Stimulated activated naive B cell treated with anti-CD40 and anti-IgM and Interleukin-4, amounts not matched to agents 10 μg/mL and 1 μg/mL and 100 μg/mL, for 72 hours (primary cell): ENCODE measurements at regions not wholly inside any gene's neighbourhood (a gene's known extent, or its start where the extent isn't known, plus 50 kb on each side); places are given as distances from the start of the nearest gene placed in this dataset.

ENCODE experiments used
- ATAC-seq, 2 donors: fragments of 150-1000 bp; cut with Tn5 transposase; replicated peaks; 2 replicates each; pipeline ENCODE4 v1.10.0; 2021; ENCODE audit warnings: moderate library complexity in 1 of 2
- DNase-seq: peaks from one replicate; pipeline ENCODE4 v3.0.0; 2021
- H3K27ac Mint-ChIP-seq: one replicate; pipeline ENCODE4 v1.8.0; 2022; ENCODE audit warnings: mild to moderate bottlenecking, mixed read lengths
- H3K27me3 Mint-ChIP-seq, 2 donors: one replicate each; pipeline ENCODE4 v1.8.0; 2022; ENCODE audit warnings: mixed read lengths in 2 of 2
- H3K36me3 Mint-ChIP-seq, 2 donors: one replicate each; pipeline ENCODE4 v1.8.0; 2022; ENCODE audit warnings: mixed read lengths in 2 of 2, mild to moderate bottlenecking in 1 of 2
- H3K4me1 Mint-ChIP-seq, 2 donors: one replicate each; pipeline ENCODE4 v1.8.0; 2022; ENCODE audit warnings: mixed read lengths in 2 of 2, mild to moderate bottlenecking in 1 of 2
- H3K4me3 Mint-ChIP-seq, 2 donors: one replicate each; pipeline ENCODE4 v1.8.0; 2022; ENCODE audit warnings: mild to moderate bottlenecking in 2 of 2, mixed read lengths in 2 of 2, moderate library complexity in 1 of 2
- H3K9me3 Mint-ChIP-seq, 2 donors: one replicate each; pipeline ENCODE4 v1.8.0; 2022; ENCODE audit warnings: mixed read lengths in 2 of 2, mild to moderate bottlenecking in 1 of 2

DNA sequence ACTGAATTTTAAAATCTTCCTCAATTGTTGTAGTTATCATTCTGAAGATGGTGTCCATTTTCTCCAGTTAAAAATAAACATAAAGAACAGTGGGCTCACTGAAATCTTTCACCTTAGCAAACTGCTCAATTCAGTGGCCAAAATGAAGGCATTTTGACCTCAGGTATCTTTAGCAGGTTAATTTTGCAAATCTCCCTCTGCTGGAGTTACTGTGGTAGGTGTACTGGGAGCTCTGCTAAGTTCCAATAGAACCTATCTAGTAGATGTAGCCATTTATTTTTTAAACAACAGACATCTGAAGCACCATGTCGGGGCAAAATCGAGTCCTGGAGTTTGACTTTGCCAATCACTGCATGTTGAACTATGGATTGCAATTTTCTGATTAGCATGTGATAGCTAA, 177.1 kb downstream of the IRS1 start:
- Mint-ChIP-seq H3K36me3 (no peaks in the 10 kb centered on the region), H3K4me3 (no peak overlapping the region), H3K27ac (no peak overlapping the region), H3K9me3 (peaks cover 0 to 2% of the 10 kb centered on the region in 2 donors), H3K27me3 (peaks cover 21 to 39% of the 10 kb centered on the region in 2 donors), H3K4me1 (no peaks in the 10 kb centered on the region)
- no peak for DNase-seq
- ATAC-seq = no peak

DNA sequence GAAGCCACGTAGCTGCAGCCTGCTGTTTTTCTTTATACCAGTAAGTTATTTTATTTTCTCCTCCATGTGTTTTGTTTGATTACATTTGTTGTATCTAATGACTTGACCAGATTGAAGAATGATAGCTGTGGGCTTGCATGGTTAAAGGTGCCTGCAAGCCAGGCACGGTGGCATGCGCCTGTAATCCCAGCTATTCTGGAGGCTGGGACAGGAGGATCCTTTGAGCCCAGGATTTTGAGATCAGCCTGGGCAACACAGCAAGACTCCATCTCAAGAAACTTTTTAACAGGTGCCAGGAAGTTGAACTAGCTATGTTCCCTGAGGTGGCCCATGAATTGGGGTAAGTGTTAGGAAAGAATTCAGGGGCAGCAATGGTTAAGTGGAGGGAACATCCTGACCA, 179.4 kb downstream of the IRS1 start:
- Mint-ChIP-seq H3K9me3 (peaks cover 0 to 2% of the 10 kb centered on the region in 2 donors), H3K4me3 (no peak overlapping the region), H3K27ac (no peak overlapping the region), H3K27me3 (peaks cover 21 to 36% of the 10 kb centered on the region in 2 donors), H3K36me3 (no peaks in the 10 kb centered on the region), H3K4me1 (no peaks in the 10 kb centered on the region)
- DNase-seq (no peak), ATAC-seq (no peak)

- Mint-ChIP-seq H3K4me1 (no peaks in the 10 kb centered on the region), H3K9me3 (no peaks in the 10 kb centered on the region), H3K27ac (no peak overlapping the region), H3K27me3 (peaks cover 21 to 36% of the 10 kb centered on the region in 2 donors), H3K36me3 (no peaks in the 10 kb centered on the region), H3K4me3 (no peak overlapping the region)
- ATAC-seq (no peak), DNase-seq (no peak)
These were observed 179.9 kb downstream of the IRS1 start for GRCh38 chr2:226619707-226620106.

GRCh38 chr2:226618875-226619605, 180.6 kb downstream of the IRS1 start:
- no peak overlapping the region for H3K27ac Mint-ChIP-seq
- H3K9me3 Mint-ChIP-seq = no peaks in the 10 kb centered on the region
- H3K4me3 Mint-ChIP-seq = no peak overlapping the region
- DNase-seq (no peak), ATAC-seq (no peak)
- H3K27me3 Mint-ChIP-seq = peaks cover 21 to 36% of the 10 kb centered on the region in 2 donors
- no peaks in the 10 kb centered on the region for H3K4me1 Mint-ChIP-seq
- no peaks in the 10 kb centered on the region for H3K36me3 Mint-ChIP-seq

GRCh38 chr2:226618544-226618874, 181.1 kb downstream of the IRS1 start:
- no peaks in the 10 kb centered on the region for H3K9me3 Mint-ChIP-seq
- DNase-seq (no peak), ATAC-seq (no peak)
- no peaks in the 10 kb centered on the region for H3K4me1 Mint-ChIP-seq
- peaks cover 21 to 36% of the 10 kb centered on the region in 2 donors for H3K27me3 Mint-ChIP-seq
- H3K4me3 Mint-ChIP-seq = no peak overlapping the region
- no peak overlapping the region for H3K27ac Mint-ChIP-seq
- H3K36me3 Mint-ChIP-seq = no peaks in the 10 kb centered on the region

DNA sequence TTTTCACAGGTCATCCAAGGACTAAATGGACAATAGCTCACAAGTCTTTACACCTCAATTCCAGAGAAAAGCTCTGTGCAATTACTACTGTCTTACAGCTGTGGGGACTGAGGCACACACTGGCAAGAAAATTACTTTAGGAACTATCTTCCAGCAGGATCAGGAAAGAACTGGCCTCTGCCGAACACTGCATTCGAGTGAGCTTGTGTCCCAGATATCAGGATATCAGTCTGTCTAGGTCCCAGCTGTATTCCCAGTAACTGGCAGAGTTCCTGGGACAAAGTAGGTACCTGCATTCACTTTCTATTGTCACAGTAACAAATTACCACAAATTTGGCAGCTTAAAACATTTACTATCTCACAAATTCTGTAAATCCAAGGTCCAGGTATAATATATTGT, 183.7 kb downstream of the IRS1 start:
- ATAC-seq (no peak), DNase-seq (no peak)
- peaks cover 20 to 29% of the 10 kb centered on the region in 2 donors for H3K27me3 Mint-ChIP-seq
- H3K36me3 Mint-ChIP-seq = no peaks in the 10 kb centered on the region
- no peaks in the 10 kb centered on the region for H3K9me3 Mint-ChIP-seq
- H3K4me1 Mint-ChIP-seq = no peaks in the 10 kb centered on the region
- no peak overlapping the region for H3K27ac Mint-ChIP-seq
- H3K4me3 Mint-ChIP-seq = no peak overlapping the region

DNA sequence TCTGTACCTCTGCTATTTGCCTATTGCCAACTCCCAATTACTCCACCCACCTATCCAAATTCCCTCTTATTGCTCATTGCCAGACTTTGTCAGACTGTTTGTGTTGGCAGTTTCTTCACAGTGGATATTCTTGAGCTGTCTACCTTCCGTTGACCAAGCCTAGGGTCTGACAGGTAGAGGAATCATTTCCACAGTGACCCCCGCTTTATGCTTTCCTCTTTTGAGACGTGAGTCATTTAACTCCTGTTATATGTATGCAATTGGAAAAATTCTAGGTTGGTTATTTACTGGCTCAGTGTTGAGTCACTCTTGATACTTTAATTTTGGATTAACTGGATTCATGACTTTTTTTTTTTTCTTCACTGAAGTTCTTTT, 187.7 kb downstream of the IRS1 start:
- Mint-ChIP-seq H3K4me3 (no peak overlapping the region), H3K4me1 (no peaks in the 10 kb centered on the region), H3K9me3 (no peaks in the 10 kb centered on the region), H3K36me3 (no peaks in the 10 kb centered on the region), H3K27ac (no peak overlapping the region), H3K27me3 (peaks cover 9 to 12% of the 10 kb centered on the region in 2 donors)
- ATAC-seq (no peak), DNase-seq (no peak)

GRCh38 chr2:226611196-226611943, 188.2 kb downstream of the IRS1 start:
- ATAC-seq = no peak
- Mint-ChIP-seq H3K9me3 (no peaks in the 10 kb centered on the region), H3K4me1 (no peaks in the 10 kb centered on the region), H3K4me3 (no peak overlapping the region), H3K27me3 (peaks cover 6 to 16% of the 10 kb centered on the region in 2 donors), H3K27ac (no peak overlapping the region), H3K36me3 (no peaks in the 10 kb centered on the region)
- DNase-seq = no peak

- Mint-ChIP-seq H3K4me3 (no peak overlapping the region), H3K36me3 (no peaks in the 10 kb centered on the region), H3K4me1 (no peaks in the 10 kb centered on the region), H3K9me3 (no peaks in the 10 kb centered on the region), H3K27ac (no peak overlapping the region), H3K27me3 (peaks cover 6 to 16% of the 10 kb centered on the region in 2 donors)
- no peak for ATAC-seq
- no peak for DNase-seq
These were observed 190.3 kb downstream of the IRS1 start for GRCh38 chr2:226609366-226609765.

GRCh38 chr2:226608451-226608850, 191.2 kb downstream of the IRS1 start:
- H3K27ac Mint-ChIP-seq = no peak overlapping the region

DNA sequence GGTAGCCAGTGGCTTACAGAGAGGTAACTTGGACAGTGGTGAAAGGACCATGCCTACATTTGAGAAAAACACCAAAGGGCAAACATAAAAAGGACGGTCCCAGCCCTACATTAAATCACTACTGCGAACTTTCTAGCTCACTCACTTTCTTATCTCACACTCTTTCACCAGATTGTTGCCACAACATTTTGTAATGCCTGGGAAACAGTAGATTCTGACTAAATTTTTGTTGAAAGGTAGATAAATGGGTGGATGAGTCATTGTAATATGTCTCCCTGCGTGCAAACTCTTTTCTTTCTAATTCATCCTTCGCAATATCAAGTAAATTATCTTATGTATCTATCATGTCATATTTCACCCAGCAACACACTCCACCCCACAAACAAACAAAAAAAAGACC, 192.2 kb downstream of the IRS1 start:
- Mint-ChIP-seq H3K36me3 (no peaks in the 10 kb centered on the region), H3K9me3 (no peaks in the 10 kb centered on the region), H3K27ac (no peak overlapping the region), H3K4me3 (no peak overlapping the region), H3K27me3 (peaks cover 7 to 20% of the 10 kb centered on the region in 2 donors), H3K4me1 (no peaks in the 10 kb centered on the region)
- DNase-seq (no peak), ATAC-seq (no peak)

More at GRCh38 chr2:226608451-226608850, 191.2 kb downstream of the IRS1 start:
- Mint-ChIP-seq H3K4me3 (no peak overlapping the region), H3K9me3 (no peaks in the 10 kb centered on the region), H3K27me3 (peaks cover 6 to 16% of the 10 kb centered on the region in 2 donors), H3K36me3 (no peaks in the 10 kb centered on the region), H3K4me1 (no peaks in the 10 kb centered on the region)
- no peak for DNase-seq
- no peak for ATAC-seq

- Mint-ChIP-seq H3K27me3 (peaks cover 22 to 25% of the 10 kb centered on the region in 2 donors), H3K36me3 (no peaks in the 10 kb centered on the region), H3K4me3 (no peak overlapping the region), H3K4me1 (no peaks in the 10 kb centered on the region), H3K27ac (no peak overlapping the region), H3K9me3 (no peaks in the 10 kb centered on the region)
- DNase-seq (no peak), ATAC-seq (no peak)
These were observed 194.0 kb downstream of the IRS1 start for GRCh38 chr2:226605642-226606041.

- no peak overlapping the region for H3K27ac Mint-ChIP-seq
- ATAC-seq (no peak), DNase-seq (no peak)
- H3K9me3 Mint-ChIP-seq = no peaks in the 10 kb centered on the region
- no peaks in the 10 kb centered on the region for H3K4me1 Mint-ChIP-seq
- no peak overlapping the region for H3K4me3 Mint-ChIP-seq
- no peaks in the 10 kb centered on the region for H3K36me3 Mint-ChIP-seq
- H3K27me3 Mint-ChIP-seq = peaks cover 32% of the 10 kb centered on the region in 2 donors
These were observed 196.0 kb downstream of the IRS1 start for GRCh38 chr2:226603606-226604005.

DNA sequence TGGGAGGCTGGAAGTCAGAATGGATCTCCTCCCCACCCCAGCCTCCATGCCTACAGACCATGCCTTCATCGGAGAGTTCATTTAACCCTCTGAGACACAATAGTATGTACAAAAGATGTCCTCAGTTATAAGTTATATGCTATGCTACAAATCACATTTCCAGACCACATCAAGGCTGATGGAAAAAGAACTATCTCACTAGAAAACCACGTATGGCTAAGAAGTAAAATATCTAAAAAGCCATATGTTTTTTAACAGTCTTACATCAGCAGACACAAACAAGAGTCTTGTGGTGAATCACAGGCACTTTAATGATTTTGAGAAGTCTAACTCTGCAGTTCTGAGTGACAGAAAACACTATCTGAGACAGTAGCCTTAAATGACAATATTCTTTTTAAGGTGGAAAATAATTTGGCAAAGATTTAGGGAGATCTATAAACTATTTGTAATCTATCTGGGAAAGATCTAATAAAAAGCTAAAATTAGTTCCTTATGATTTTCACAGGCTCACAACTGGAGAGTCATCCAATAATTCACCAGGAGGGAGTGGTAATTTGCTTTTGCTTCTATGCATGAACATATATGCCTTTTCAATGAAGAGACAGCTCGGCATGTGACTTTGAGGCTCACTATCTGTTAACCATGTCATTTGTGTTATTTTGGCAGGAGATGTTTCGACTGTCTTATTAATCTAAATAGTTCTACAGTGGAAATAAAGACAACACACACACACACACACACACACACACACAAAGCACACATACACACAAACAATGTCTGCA, 197.5 kb downstream of the IRS1 start:
- DNase-seq (no peak), ATAC-seq (no peak)
- Mint-ChIP-seq H3K27ac (no peak overlapping the region), H3K9me3 (no peaks in the 10 kb centered on the region), H3K4me1 (no peaks in the 10 kb centered on the region), H3K36me3 (no peaks in the 10 kb centered on the region), H3K27me3 (peaks cover 29 to 36% of the 10 kb centered on the region in 2 donors), H3K4me3 (no peak overlapping the region)
